Heart left ventricle (tissue), 13 donors: ENCODE measurements at regions not wholly inside any gene's neighbourhood (a gene's known extent, or its start where the extent isn't known, plus 50 kb on each side); places are given as distances from the start of the nearest gene placed in this dataset.

Experiments
- CTCF ChIP-seq, 12 donors: fragments of 200-600 bp; sonication (generic) in 4 of 12; IDR thresholded peaks; one replicate each; pipeline versions ENCODE4 v1.5.0 to v1.8.0; 2018 to 2022; ENCODE audit warnings: antibody characterized with exemption in 12 of 12, mild to moderate bottlenecking in 5 of 12
- POLR2A ChIP-seq, 2 donors: fragments of 450-650 bp; IDR thresholded peaks; one replicate each; pipeline ENCODE4 v1.6.1; 2017; ENCODE audit warnings: antibody characterized with exemption in 2 of 2, mild to moderate bottlenecking in 2 of 2, moderate library complexity in 2 of 2
- donor health status: ischemic (EF 13 %, LVEDD 7.1; RV severe dilation, severe dysfunction).
- donor health status: DM: no; HTN: yes; CAD: no.
- donor health status: DM: no; HTN: no; CAD: no.
- donor health status: ischemic (EF 25% LVEDD 6.9; RV normal size, moderate dysfunction).
- donor health status: ischemic (EF 25% LVEDD 5.7; RV mildly dilated, moderate dysfunction).
- donor health status: ischemic (EF 35%, LVEDD 5.7; RV mildly dilated, moderate dysfunction).
- donor health status: nonischemic (EF 11% LVEDD 7.7; RV severe dilation, severe dysfunction).
- donor health status: DM: yes; HTN: yes; CAD: no.
- donor health status: PGD.
- donor health status: ischemic (EF 29% LVEDD 5.4; RV normal size, mild dysfunction).
- donor health status: nonischemic (EF 23%, LVEDD 6.1; RV moderate dilation, normal function).

GRCh38 chrX:1821846-1822245 is 207.0 kb downstream of the ASMT start:
- TF ChIP-seq POLR2A (IDR thresholded peaks at IDR 0.05) (no peak), CTCF (IDR thresholded peaks at IDR 0.05) (no peak)
